K562 (cell line): ENCODE measurements at regions not wholly inside any gene's neighbourhood (a gene's known extent, or its start where the extent isn't known, plus 50 kb on each side); places are given as distances from the start of the nearest gene placed in this dataset.

ENCODE experiments used
- ATAC-seq: fragments of 200-7000 bp; cut with Tn5 transposase; 3 replicates; pipeline ENCODE4 v1.9.1; 2020; ENCODE audit warnings: moderate library complexity
- BruUV-seq: library from RNA; stranded (reverse); fragments of 400-500 nt; replicated peaks from 2 replicates; lab custom pipeline; 2021; lab: Mats Ljungman, UMichigan
- CTCF ChIA-PET: fragments of 300-600 bp; formaldehyde crosslinking; extraction: SDS; loops from one replicate; lab custom pipeline; 2021; ENCODE audit warnings: low intra/inter-chr PET ratio; lab: Yijun Ruan, JAX
- POLR2A ChIA-PET: fragments of 300-600, 350-650 bp; sonication (Branson Sonifier 250); formaldehyde crosslinking; extraction: SDS; loops from one replicate; lab custom pipeline; 2021; ENCODE audit warnings: antibody characterized with exemption, inconsistent platforms; lab: Yijun Ruan, JAX
- DNase-seq, 4 experiments: peaks; one replicate each; pipeline versions ENCODE4 v3.0.0 to v3.0.0-alpha.2; 2011 to 2018; ENCODE audit warnings: low spot score in 3 of 4, mixed read lengths in 3 of 4; ENCODE audit errors: extremely low read depth in 1 of 4
- FAIRE-seq: peaks from 2 replicates; lab custom pipeline; 2011; peaks lifted over from hg19 to GRCh38; lab: Jason Lieb, UNC
- H2AFZ ChIP-seq: 2 replicates; pipeline ENCODE4 v1.6.0; 2011; ENCODE audit warnings: low read depth, low read length, control low read depth, inconsistent platforms
- H3K27ac ChIP-seq: fragments of 200-600 bp; 3 replicates; pipeline ENCODE4 v1.8.0; 2011; ENCODE audit warnings: low read depth, mild to moderate bottlenecking, control low read depth, inconsistent platforms, low read length, moderate library complexity, mixed read lengths; ENCODE audit errors: extremely low read depth
- H3K27me3 ChIP-seq, 2 experiments: fragments of 300-600 bp in 1 of 2; 2 replicates in 1 of 2; 3 replicates in 1 of 2; pipeline versions ENCODE4 v1.6.0 to v1.8.0; 2011; ENCODE audit warnings: inconsistent platforms in 2 of 2, low read length in 2 of 2, mild to moderate bottlenecking in 1 of 2, mixed read lengths in 1 of 2, moderate library complexity in 1 of 2; ENCODE audit not compliant: control insufficient read depth in 2 of 2, insufficient read depth in 2 of 2
- H3K36me3 ChIP-seq: fragments of 300-600 bp; 3 replicates; pipeline ENCODE4 v1.8.0; 2011; ENCODE audit warnings: mild to moderate bottlenecking, low read length, inconsistent platforms; ENCODE audit not compliant: control insufficient read depth, insufficient read depth
- H3K4me1 ChIP-seq, 2 experiments: fragments of 200-600 bp in 1 of 2; replicated peaks in 1 of 2; 2 replicates in 1 of 2; 3 replicates in 1 of 2; pipeline versions ENCODE4 v1.5.1 to v1.8.0; 2011; ENCODE audit warnings: inconsistent platforms in 2 of 2, low read length in 2 of 2, mild to moderate bottlenecking in 1 of 2, mixed read lengths in 1 of 2, moderate library complexity in 1 of 2; ENCODE audit not compliant: control insufficient read depth in 2 of 2, insufficient read depth in 2 of 2
- H3K4me2 ChIP-seq: 2 replicates; pipeline ENCODE4 v1.6.1; 2011; ENCODE audit warnings: low read length, control low read depth, inconsistent platforms, mixed read lengths; ENCODE audit not compliant: insufficient read depth
- H3K4me3 ChIP-seq: fragments of 200-600 bp; sonication (generic), shearing (Covaris generic); 2 replicates; pipeline ENCODE4 v1.5.1; 2016; ENCODE audit warnings: control low read depth, inconsistent platforms
- H3K79me2 ChIP-seq: fragments of 200-600 bp; 3 replicates; pipeline ENCODE4 v1.8.0; 2011; ENCODE audit warnings: low read length, inconsistent platforms; ENCODE audit not compliant: control insufficient read depth, insufficient read depth
- H3K9ac ChIP-seq, 2 experiments: 2 replicates each; pipeline versions ENCODE4 v1.6.0 to v1.6.1; 2011; ENCODE audit warnings: low read depth in 2 of 2, low read length in 2 of 2, control low read depth in 1 of 2, inconsistent platforms in 1 of 2, mild to moderate bottlenecking in 1 of 2, mixed read lengths in 1 of 2; ENCODE audit not compliant: insufficient read depth in 1 of 2
- H3K9me1 ChIP-seq: one replicate; pipeline ENCODE4 v1.6.0; 2011; ENCODE audit warnings: inconsistent platforms, mild to moderate bottlenecking, low read length, moderate library complexity; ENCODE audit not compliant: control insufficient read depth, insufficient read depth
- H3K9me3 ChIP-seq: replicated peaks from 2 replicates; pipeline ENCODE4 v1.5.1; 2011; ENCODE audit warnings: low read depth, low read length, inconsistent platforms; ENCODE audit not compliant: control insufficient read depth, insufficient read depth
- H4K20me1 ChIP-seq: replicated peaks from 2 replicates; pipeline ENCODE4 v1.6.1; 2011; ENCODE audit warnings: low read length, inconsistent platforms, mixed read lengths; ENCODE audit not compliant: control insufficient read depth, insufficient read depth
- FOSL1 ChIP-seq: fragments of 200-800 bp; sonication (Bioruptor generic); conservative IDR thresholded peaks from 2 replicates; pipeline ENCODE4 v1.6.1; 2016; ENCODE audit warnings: missing genetic modification characterization, missing compliant biosample characterization
- FUS ChIP-seq: fragments of 200-400 bp; formaldehyde crosslinking; optimal IDR thresholded peaks from 2 replicates; pipeline ENCODE3; 2017; ENCODE audit warnings: low read depth, low read length
- GATAD2A ChIP-seq: fragments of 450-650 bp; IDR thresholded peaks from 2 replicates; pipeline ENCODE4 v1.6.1; 2017
- MTF1 ChIP-seq: fragments of 250-450 bp; sonication (Bioruptor Pico); IDR thresholded peaks from 2 replicates; pipeline ENCODE4 v1.9.0; 2021; ENCODE audit warnings: moderate library complexity, mild to moderate bottlenecking, inconsistent platforms, borderline replicate concordance
- NUFIP1 ChIP-seq: fragments of 450-650 bp; IDR thresholded peaks from 2 replicates; pipeline ENCODE4 v1.6.1; 2018; ENCODE audit not compliant: partially characterized antibody
- POLR2AphosphoS2 ChIP-seq: IDR thresholded peaks from 2 replicates; pipeline ENCODE4 v1.6.1; 2012; ENCODE audit warnings: low read length, improper control_type of control experiment
- RFX7 ChIP-seq: fragments of 250-450 bp; sonication (Bioruptor Pico); IDR thresholded peaks from 2 replicates; pipeline ENCODE4 v1.5.1; 2021; ENCODE audit warnings: mild to moderate bottlenecking
- ZNF175 ChIP-seq: fragments of 200-800 bp; sonication (Bioruptor generic); IDR thresholded peaks from 2 replicates; pipeline ENCODE4 v1.6.1; 2016; ENCODE audit warnings: low read depth, mild to moderate bottlenecking, missing genetic modification characterization, missing compliant biosample characterization
- ZNF316 ChIP-seq: fragments of 450-650 bp; IDR thresholded peaks from 2 replicates; pipeline ENCODE4 v1.6.1; 2016
- WGBS: fragments of 100-300 bp; shearing (Covaris generic); methylation state at CpG from one replicate; pipeline ENCODE4 v1.1.6; 2016; ENCODE audit warnings: low coverage, mixed read lengths; ENCODE audit not compliant: insufficient coverage; ENCODE audit errors: missing lambda C conversion rate; 5-methylcytosine and 5-hydroxymethylcytosine counted together
- in situ Hi-C: fragments of 300-500 bp; cut with MboI; formaldehyde crosslinking; loops from 4 replicates; pipeline ENCODE4 v1.15.0; 2018; ENCODE audit warnings: inconsistent platforms, mixed read lengths
- intact Hi-C: fragments of 100-400 bp; cut with micrococcal nuclease; formaldehyde crosslinking; loops from 2 replicates; pipeline ENCODE4 v1.14.2; 2022
- TF ChIP-seq, protein P1 (sequence below): sonication (generic); formaldehyde crosslinking; IDR thresholded peaks from 2 replicates; pipeline ENCODE4 v1.8.0; 2023; ENCODE audit warnings: mild to moderate bottlenecking, missing genetic modification reagents

DNA sequence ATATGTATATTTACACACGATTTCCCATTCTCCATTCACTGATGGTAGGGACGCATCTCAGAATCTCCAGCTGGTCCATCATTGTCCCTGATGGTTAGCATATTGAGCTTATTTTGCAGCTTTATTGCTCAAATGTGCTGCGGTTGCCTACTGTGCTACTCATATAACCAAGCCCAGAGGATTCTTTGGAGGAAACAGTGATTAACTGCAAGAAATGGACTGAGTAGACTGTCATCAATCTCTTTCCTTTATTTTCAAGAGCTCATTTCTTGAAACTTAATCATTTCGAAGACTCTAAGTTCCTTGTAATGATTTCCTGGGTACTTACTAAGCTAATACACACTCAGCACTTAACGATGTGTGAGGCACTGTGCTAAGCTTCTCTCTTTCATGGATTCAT is 119.0 kb downstream of the MAT2B start:
- H3K27me3 ChIP-seq = no peaks in the 10 kb centered on the region
- H3K36me3 ChIP-seq = no peaks in the 10 kb centered on the region
- no peak overlapping the region for H3K9ac ChIP-seq
- H3K4me3 ChIP-seq = no peak overlapping the region
- intact Hi-C loops = no loop called here
- POLR2A ChIA-PET = interaction anchor here (0.6 kb wide), 1 partner anchor 29 kb away, joined by 3 read pairs; no protein-coding TSS in a partner anchor
- no peaks in the 10 kb centered on the region for H4K20me1 ChIP-seq
- no peaks in the 10 kb centered on the region for H3K9me1 ChIP-seq
- DNase-seq (no peak), ATAC-seq (no peak), FAIRE-seq (no peak)
- in situ Hi-C loops = no loop called here
- CTCF ChIA-PET = no interaction called here
- no peak overlapping the region for H3K4me2 ChIP-seq
- 3% methylated on average over 5 of the region's 5 CpGs for WGBS
- TF ChIP-seq GATAD2A (no peak), RFX7 (CRISPR knock-in tag) (no peak), ZNF175 (no peak), MTF1 (CRISPR knock-in tag) (no peak)
- H2AFZ ChIP-seq = no peak overlapping the region
- no TSS peak for BruUV-seq
- no peaks in the 10 kb centered on the region for H3K4me1 ChIP-seq
- H3K9me3 ChIP-seq = no peaks in the 10 kb centered on the region
- H3K79me2 ChIP-seq = no peaks in the 10 kb centered on the region
- H3K27ac ChIP-seq = no peak overlapping the region

DNA sequence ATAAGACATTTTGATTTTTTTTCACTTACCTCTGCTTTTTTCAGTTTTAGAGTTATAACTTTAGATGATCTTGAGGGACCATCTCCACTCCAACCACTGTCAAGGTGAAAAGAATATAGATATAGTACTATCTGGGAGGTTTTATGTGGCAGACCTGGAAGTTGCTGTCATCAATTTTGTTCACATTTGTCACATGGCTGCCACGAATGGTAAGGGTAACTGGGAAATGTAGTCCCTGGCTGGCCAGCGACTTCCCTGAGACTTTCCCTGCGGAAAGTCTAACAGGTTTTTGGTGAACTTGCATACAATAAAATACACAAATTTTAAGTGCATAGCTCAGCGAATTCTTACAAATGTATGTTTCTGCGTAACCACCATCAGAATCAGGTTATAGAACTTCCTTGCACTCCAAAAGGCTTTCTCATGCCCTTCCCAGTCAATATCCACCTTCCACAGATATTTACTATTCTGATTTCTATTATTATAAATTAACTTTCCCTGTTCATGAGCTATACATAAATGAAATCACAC is 121.5 kb downstream of the MAT2B start:
- Histone ChIP-seq H3K36me3 (no peaks in the 10 kb centered on the region), H2AFZ (no peak overlapping the region), H3K9me1 (no peaks in the 10 kb centered on the region), H3K27ac (no peak overlapping the region), H4K20me1 (no peaks in the 10 kb centered on the region), H3K79me2 (no peaks in the 10 kb centered on the region), H3K27me3 (no peaks in the 10 kb centered on the region), H3K4me1 (no peaks in the 10 kb centered on the region), H3K4me2 (no peak overlapping the region), H3K9me3 (no peaks in the 10 kb centered on the region), H3K9ac (no peak overlapping the region), H3K4me3 (no peak overlapping the region)
- no TSS peak for BruUV-seq
- ChIA-PET CTCF (no interaction called here), POLR2A (interaction anchor here (0.6 kb wide), 1 partner anchor 62 kb away, joined by 3 read pairs; no protein-coding TSS in a partner anchor)
- in situ Hi-C loops (no loop called here), intact Hi-C loops (no loop called here)
- FAIRE-seq = no peak
- WGBS = 1% methylated on average over 5 of the region's 5 CpGs
- ATAC-seq = no peak
- DNase-seq = no peak
- TF ChIP-seq NUFIP1 (no peak), ZNF316 (0 out of 2 replicates have a peak, but pooled peaks have one; percentile 4), FUS (no peak), POLR2AphosphoS2 (no peak), FOSL1 (tag) (no peak)
- TF ChIP-seq, protein P1, sequence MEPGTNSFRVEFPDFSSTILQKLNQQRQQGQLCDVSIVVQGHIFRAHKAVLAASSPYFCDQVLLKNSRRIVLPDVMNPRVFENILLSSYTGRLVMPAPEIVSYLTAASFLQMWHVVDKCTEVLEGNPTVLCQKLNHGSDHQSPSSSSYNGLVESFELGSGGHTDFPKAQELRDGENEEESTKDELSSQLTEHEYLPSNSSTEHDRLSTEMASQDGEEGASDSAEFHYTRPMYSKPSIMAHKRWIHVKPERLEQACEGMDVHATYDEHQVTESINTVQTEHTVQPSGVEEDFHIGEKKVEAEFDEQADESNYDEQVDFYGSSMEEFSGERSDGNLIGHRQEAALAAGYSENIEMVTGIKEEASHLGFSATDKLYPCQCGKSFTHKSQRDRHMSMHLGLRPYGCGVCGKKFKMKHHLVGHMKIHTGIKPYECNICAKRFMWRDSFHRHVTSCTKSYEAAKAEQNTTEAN (CRISPR knock-in tag) = no peak
- TF ChIP-seq, all 486 proteins: peak for 1
